Activated T-cell treated with anti-CD3 and anti-CD28 coated beads for 48 hours (primary cell): ENCODE measurements at regions not wholly inside any gene's neighbourhood (a gene's known extent, or its start where the extent isn't known, plus 50 kb on each side); places are given as distances from the start of the nearest gene placed in this dataset.

ENCODE experiments used
- DNase-seq: peaks from one replicate; pipeline ENCODE4 v3.0.0-alpha.2; 2020; ENCODE audit warnings: low read depth

DNA sequence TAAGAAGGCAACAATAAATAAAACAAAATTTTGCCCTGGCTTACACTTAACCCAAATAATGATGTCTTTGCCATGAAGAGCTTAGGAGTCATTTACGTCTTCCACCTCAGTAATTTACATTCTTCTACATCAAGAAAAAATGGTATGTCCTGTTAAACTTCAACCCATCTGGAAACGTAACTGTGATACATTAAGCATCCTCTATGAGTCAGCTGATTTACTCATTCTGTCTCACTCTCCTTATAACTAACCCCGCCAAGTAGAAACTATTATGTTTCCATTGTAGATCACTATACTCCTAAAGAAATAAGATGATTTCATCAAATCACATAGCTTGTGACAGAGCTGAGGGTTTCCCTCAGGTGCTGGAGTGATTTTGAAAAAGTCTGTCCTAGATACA, 330.7 kb downstream of the CDC14C start:
- no peak for DNase-seq

DNA sequence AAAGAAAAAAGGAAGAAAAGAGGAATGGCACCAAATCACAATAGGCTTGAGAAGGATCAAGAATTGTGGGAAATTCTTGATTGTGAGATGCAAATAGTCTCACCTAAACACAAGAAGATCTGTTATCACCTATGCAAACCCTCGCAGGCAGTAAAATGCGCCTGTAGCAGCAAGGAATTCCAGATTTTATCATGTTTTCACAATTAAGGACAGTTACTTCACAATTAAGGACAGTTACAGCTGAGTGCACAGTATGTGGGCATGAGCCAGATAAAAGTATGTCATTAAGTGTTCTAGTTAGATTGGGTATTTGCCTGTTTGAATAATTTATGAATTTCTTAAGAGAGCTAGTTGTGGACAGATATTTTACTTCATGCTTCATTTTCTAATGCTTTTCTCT, 336.2 kb downstream of the CDC14C start:
- no peak for DNase-seq

DNA sequence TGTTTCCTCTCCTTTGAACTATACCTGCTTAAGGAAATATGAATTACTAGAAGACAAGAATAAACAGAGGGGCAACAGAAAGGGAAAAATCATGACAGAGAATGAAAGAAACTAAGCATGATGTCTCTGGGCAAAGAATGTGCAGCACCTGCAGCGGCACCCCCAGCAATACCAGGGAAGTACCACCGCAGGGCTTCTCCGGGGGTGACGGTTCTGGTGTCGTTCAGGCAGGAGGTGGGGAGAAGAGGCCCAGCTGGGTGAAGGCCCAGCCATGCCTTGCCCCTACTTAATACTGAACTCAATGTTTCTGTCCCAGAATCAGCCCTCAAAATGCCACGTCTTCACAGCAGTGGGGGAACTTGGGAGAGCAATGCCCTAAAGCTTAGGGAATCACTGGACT, 337.6 kb downstream of the CDC14C start:
- DNase-seq, result no peak

DNA sequence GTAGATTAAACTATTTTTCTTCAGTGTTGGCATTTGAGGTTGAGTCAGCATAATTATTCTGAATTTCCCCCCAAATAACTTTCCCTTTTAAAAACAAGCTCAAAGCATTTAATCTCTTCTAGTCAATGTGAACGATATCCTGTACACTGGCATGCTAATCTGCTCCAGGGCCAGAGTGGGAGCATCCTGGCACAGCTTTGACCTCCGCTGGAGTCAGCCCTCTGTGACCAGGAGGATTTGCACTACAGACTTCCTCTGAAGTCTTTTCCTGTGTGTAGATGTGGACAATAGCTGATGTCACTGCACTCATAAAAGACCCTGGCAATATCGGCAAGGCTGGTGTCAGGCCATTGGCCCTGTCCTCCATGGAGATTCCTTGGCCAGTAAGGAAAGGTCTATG, 340.2 kb downstream of the CDC14C start:
- no peak for DNase-seq

DNA sequence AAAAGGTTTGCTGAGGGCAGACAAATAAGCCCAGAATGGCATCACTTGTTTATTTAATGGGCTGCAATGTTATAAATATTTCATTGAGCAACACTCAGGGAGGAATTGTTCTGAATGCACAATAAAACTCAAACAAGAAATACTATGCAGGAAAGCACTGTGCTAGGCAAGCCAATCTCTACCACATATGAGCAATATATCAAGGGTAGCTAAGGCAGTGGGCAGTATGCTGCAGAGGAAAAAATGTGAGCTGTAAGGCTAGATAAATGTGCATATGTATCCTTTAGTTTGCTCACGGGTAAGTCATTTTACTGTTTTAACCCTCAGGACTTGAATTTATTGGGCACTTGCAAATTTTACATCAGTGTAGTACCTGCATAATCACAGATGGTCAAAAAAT, 349.6 kb downstream of the CDC14C start:
- DNase-seq, result no peak

DNA sequence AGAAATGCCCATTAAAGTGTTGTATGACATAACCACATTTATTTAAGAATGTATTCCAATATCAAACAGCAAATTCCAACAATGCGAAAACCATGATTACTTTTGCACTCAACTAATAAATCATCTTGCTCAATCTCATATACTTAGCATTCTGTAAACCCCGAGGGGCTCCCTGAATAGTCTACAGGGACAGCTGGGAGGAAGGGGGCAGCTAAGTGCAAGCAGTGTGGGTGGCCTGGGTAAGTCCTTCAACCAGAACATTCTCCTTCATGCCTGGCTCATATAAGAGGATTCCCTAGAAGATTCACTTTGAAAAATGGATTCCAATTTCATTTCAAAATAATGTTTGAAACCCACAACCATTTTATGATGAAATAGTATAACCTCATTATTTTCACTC, 355.5 kb downstream of the CDC14C start:
- DNase-seq, result no peak

DNA sequence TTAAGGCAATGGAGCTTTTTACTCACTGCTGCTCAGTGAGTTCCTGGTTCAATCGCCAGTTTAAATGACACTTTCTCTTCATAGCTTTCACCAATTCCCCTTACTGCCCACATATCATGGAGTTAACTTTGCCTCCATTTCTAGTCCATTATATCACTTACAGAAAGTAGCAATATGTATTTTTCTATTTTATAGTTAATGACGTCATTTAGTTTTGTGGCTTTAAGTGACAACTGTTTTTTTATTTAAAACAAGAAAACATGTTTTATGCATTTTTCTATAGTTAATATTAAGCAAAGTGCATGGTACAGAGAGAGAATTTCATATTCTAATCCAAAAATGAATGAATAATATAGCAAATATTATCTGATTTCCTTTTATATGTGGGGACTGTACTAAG, 363.3 kb downstream of the CDC14C start:
- DNase-seq, result no peak

DNA sequence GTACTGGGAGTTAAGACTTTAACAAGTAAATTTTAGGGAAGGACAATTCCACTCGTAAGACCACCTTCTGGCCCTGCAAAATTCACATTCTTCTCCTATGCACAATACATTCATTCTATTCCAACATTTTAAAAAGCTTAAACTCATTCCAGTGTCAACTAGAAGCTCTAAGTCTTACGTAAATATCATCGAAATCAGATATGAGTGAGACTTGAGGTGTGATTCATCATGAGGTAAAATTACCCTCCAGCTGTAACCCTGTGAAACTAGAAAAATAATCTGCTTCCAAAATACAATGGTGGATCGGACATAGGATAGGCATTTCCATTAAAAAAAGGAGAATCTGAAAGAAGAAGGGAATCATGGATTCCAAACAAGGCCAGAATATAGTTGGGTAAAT, 370.3 kb downstream of the CDC14C start:
- no peak for DNase-seq

DNA sequence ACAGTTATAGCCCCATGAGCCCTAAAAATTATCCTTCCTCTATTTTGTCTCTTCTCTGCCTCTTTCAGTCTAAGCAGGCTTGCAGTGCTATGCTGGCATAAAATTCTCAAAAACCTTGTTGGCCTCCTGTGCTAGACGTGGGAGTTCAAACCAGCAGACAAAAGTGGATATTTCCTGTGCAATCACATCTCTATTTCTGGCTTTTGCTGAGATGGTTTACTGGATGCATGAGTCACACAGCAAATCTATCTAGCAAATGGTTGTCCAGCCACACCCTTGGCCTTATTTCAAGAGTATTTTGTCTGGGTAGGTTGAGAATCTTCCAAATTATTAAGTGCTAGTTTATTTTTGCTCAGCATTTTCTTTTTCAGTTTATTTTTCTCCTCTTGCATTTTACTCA, 370.8 kb downstream of the CDC14C start:
- DNase-seq, result no peak

DNA sequence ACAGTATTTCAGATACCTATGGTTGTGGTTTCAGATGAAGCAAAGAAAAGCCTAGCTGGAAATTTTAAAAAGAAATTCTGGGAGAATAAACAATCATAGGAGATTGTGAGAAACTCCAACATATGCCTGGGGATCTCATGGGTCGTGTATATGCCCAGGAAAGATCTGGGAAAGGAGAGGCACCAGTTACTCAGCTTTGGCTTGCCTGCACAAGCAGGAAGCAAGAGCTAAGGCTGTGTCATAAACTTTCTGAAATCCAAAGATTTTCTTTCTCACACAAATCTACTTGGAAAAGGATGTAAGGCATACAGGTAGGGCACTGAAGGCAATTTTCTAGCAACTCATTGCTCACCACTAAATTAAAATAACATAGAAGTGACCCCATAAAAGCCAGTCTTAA, 373.6 kb downstream of the CDC14C start:
- no peak for DNase-seq

DNA sequence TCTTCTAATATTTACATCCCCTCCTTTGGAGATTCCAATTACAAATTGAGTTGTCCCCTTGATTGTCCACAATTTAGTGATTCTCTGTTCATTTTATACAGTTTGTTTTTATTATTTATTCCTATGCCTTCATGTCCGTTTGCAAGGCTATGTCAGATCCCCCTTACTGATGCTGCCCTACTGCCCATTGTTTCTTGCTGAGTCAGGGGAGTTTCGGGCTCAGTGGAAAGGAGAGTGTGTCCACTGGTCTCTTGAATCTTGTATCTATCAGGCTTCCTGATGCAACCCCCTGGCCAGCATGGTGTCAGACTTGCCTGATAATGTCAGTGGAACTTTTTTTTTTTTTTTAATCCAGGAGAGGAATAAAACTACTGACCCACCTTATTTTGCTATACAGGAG, 384.4 kb downstream of the CDC14C start:
- no peak for DNase-seq

DNA sequence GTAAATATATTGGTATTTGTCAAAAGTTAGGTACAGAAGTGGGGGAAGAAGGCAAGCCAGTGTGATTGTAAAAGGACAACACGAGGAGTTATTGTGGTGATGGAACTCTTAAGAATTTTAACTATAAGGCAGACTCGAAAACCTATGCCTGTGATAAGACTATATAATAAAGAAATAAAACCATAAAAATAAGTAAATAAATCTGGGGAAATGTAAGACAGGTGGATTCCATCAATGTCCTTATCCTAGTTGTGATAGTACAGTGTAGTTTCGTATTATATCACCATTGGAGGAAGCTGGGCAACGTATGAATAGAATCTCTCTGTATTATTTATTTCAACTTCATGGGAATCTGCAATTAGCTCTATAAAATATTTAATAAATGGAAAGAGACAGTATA, 395.7 kb downstream of the CDC14C start:
- no peak for DNase-seq

DNA sequence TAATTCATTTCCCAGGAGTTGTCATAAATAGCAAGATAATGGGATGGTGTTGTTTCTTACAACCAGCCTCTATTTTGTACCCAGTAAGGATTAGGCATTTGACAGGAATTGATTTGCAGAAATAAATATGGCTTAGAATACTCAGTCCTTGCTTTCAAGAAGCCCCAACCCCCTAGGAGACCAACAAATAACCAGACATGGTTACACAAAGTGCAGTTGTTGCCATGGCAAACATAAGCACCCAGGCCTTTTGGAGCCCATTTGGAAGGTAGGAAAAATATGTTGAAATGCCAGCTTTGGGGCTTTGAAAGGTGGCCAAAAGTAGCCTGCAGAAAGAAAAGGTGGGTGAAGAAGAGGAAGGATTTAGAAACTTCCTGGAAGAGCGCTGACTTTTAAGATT, 397.5 kb downstream of the CDC14C start:
- no peak for DNase-seq

DNA sequence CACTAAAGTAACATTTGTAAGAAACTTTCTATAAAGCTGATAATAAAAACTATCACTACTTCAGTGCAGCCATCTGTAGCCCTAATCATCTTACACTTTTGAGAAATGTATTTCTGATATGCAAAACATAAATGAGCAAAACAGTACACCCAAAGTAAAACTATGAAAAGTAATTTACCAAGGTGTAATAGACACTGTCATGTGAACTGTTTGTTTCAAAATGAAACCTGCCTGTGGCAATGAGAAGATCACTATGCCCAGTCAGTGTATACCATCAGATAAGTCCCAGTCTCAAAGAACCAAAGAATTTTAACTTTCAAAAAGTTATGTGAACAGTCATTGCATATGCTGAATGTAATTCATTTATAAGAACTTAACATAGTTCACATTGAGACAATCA, 398.1 kb downstream of the CDC14C start:
- DNase-seq, result no peak

DNA sequence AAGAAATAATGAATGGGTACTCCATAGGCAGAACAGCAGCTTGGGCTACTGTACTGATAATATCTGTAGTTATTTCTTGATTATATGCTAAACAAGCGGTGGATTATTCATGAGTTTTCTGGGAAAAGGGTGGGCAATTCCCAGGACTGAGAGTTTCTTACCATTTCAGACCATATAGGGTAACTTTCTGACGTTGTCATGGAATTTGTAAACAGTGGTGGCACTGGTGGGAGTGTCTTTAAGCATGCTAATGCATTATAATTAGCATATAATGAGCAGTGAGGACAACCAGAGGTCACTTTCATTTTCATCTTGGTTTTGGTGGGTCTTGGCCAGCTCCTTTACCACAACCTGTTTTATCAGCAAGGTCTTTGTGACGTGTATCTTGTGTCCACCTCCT, 399.7 kb downstream of the CDC14C start:
- no peak for DNase-seq

DNA sequence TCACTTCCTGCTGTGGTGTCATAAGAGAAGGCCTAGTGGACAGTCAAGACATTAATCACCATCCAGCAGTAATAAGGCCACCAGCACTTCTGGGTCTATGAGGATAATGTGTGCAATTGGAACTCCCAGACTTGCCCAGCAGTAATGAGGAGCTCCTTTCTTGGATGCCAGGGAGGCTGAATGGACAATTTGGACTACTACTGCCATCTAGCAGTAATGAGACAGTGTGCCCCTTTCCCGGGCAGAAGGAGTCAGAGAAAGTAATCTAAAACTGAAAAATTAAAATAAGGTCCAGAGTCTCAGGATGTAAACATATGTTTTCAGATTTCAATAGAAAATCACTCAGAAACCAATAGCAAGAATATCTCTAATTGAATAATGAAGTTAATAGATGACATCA, 400.4 kb downstream of the CDC14C start:
- no peak for DNase-seq

DNA sequence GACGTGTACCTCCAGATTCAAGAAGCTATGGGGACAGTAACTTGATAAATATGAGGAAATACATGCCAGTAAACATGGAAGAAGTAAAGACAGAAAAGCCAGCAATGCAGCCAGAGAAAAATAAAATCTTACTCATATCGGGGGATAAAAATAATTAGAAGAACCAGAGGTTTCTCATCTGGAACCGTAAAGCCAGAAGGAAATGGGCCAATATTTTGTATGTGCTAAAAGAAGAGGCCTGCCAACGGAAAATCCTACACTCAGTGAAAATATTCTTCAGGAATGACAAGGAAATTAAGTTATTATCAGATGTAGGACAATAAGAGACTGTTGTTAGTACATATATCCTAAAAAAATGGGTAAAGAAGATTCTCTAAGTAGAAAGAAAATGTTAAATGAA, 401.2 kb downstream of the CDC14C start:
- no peak for DNase-seq

DNA sequence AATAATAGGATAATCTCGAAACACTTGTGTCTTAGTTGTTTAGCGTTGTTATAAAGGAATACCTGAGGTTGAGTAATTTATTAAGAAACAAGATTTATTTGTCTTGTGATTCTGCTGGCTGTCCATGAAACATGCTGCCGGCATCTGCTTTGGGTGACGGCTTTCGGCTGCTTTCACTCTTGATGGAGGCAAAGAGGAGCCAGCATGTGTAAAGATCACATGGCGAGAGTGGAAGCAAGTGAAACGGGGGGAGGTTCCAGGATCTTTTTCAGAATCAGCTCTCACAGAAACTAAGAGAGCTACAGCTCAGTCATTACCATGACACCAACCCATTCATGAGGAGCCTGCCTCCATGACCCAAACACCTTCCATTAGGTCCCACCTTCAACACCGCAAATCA, 402.8 kb downstream of the CDC14C start:
- no peak for DNase-seq

DNA sequence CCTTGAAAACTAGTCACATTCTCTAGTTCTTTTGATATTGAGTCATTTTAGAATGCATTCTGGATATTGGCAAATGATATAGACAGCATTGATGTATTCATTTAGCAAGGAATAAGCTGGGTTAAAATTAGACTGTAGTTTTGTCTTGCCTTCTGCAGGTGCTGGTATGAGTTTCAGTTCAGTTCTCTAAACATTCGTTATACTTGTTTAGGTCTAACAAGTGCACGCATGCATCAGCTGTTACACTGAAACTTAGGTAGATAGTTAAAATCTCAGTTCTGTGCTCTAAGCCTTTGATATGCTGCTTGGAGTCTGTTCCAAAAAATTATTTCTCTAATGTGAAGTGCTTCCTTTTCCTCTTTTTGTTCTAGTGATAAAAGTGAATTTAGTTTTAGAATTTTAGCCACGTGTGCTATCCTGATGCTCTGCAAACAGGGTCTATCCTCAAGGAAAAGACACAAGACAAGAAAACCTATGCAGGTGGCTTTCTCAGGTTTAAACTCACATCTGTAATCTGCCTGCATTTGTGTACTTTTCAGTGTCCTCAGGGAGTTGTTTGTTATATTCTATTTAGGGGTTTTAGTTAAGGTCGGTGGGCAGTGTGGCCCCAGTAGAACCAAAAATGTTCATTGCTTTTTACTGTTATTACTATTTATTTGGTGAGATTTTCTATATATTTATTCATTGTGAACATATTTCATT, 409.0 kb downstream of the CDC14C start:
- no peak for DNase-seq

DNA sequence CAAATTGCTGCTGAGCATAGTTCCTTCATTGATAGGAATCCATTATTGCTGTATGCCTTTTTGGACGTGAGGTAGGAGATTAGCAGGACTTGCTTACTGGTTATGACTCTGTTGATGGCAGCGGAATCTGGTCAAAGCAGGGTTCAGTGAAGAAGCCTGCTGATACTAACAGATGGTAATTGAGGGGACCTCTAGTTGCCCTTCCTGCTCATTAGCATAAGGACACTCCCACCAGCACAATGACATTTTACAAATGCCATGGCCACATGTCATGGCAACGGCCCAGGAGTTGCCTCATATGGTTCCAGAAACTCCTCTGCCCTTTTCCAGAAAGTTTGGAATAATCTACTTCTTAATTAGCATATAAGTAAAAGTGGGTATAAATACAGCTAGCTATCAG, 417.5 kb downstream of the CDC14C start:
- no peak for DNase-seq

DNA sequence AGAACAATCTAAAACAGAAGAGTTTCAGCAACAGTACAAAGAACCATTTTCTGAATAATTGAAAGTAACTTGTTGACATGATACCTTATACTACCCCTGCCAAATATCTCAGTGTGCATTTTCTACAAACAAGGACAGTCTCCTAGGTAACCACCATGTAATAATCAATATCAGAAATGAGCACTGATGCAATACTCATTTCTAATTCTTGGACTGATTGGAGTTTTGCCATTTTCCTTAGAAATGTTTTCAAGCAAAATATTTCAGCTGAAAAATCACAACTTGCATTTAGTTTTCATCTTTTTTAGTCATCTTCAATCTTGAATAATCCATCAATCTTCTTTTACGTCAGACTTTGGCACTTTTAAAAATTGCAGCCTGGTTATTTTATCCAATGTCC, 420.2 kb downstream of the CDC14C start:
- no peak for DNase-seq

DNA sequence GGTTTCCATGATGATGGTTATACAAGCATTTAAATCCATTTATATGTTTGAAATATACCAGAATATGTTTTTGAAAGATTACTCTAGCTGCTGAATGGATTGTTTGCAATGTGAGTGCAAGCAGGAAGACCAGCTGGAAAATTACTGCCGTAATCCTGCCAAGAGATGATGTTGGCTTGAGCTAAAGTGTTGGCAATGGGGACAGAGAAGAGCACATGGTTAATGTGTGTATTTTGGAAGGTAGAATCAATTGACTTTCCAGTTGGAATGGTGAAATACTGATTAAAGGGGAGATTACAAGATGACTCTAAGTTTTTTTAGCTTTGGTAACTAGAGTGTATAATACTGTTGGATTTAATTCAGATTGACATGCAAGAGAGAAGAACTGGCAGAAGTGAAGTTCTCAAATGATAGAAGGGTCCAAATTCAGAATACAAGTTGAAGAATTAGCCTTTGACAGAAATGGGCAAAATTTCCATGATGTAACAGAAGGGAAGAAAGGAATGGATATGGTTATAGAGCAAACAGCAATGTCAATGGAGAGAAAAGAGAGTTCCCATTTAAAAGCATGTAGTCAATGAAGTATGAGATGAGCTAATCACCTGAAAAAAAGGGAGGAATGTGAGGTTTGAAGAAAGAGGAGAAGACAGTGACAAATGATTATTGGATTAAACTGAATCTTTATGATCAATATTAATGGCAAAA, 422.0 kb downstream of the CDC14C start:
- no peak for DNase-seq

DNA sequence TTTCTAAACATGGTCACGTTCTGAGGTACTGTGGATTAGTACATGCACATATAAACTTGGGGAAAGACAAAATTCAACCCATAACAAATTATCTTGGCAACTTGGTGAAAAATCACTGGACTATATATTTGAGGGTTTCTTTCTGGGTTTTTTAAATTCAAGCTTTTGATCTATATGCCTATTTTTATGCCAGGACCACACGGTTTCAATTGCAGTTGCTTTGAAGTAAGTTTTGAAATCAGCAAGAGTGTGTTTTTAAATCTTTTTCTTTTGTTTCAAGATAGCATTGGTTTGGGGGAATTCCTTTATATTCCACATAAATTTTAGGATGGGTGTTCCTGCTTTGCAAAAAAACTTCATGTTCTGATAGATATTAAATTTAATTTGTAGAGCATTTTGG, 406.4 kb upstream of the VWC2 start:
- DNase-seq, result no peak

DNA sequence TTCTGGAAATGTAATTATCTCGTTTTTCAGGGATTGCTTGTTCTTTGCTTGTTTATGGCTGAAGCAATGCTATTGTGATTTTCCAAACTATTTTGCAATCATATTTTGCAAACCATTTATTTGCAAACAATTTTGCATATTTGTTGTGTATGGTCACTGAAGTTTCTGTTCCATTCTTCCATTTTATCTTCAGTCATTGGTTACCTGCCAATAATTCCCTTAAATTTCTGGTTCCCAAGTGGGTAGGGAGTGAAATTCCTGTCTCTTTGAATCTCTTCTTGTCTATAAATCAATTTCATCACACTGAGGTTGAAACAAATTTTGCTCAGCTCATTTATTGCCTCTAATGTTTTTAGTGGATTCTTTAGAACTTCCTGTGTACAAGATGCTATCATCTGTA, 401.7 kb upstream of the VWC2 start:
- no peak for DNase-seq
